ENCODE measurements at regions not wholly inside any gene's neighbourhood (a gene's known extent, or its start where the extent isn't known, plus 50 kb on each side); places are given as distances from the start of the nearest gene placed in this dataset.

GRCh38 chr3:107064405-107065060 is 312.7 kb upstream of the CCDC54 start:
- TF ChIP-seq CTCF (IDR thresholded peaks at IDR 0.05; ENCODE audit: low read depth, low read length, missing control alignments), result peak; percentile 80
- DNase-seq (ENCODE audit: extremely low read depth, low read depth), result peak; percentile 68
- H3K4me3 ChIP-seq (replicated peaks; ENCODE audit: low read depth, low read length), result no peak overlapping the region

GRCh38 chr3:107065094-107065861 is 312.0 kb upstream of the CCDC54 start:
- no peak overlapping the region for H3K4me3 ChIP-seq (replicated peaks; ENCODE audit: low read depth, low read length)
- no peak for DNase-seq (ENCODE audit: extremely low read depth, low read depth)
- no peak for TF ChIP-seq CTCF (IDR thresholded peaks at IDR 0.05; ENCODE audit: low read depth, low read length, missing control alignments)

GRCh38 chr3:107067421-107067820 is 309.8 kb upstream of the CCDC54 start:
- no peak overlapping the region for H3K4me3 ChIP-seq (replicated peaks; ENCODE audit: low read depth, low read length)
- DNase-seq (ENCODE audit: extremely low read depth, low read depth), result no peak
- TF ChIP-seq CTCF (IDR thresholded peaks at IDR 0.05; ENCODE audit: low read depth, low read length, missing control alignments), result no peak

GRCh38 chr3:107068980-107069379 is 308.3 kb upstream of the CCDC54 start:
- peak; percentile 59 for DNase-seq (ENCODE audit: extremely low read depth, low read depth)
- TF ChIP-seq CTCF (IDR thresholded peaks at IDR 0.05; ENCODE audit: low read depth, low read length, missing control alignments), result no peak
- H3K4me3 ChIP-seq (replicated peaks; ENCODE audit: low read depth, low read length), result no peak overlapping the region

DNA sequence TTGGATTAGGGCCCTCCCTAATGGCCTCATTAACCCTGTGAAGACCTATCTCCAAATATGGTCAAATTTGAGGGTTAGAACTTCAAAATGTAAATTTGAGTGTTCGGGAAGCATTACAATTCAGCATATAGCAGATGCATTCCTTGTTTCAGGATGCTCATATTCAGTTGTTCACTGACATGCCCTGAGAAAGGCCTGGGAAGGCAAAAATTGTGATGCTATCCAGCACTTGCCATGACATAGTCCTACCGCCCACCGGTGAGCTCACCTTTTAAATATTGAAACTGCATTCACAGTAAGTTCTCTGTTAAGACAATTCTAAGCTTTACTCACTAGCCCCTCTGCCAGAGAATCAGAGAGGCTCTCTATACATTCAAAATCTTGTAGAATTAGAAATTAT is 300.3 kb upstream of the CCDC54 start:
- no peak overlapping the region for H3K4me3 ChIP-seq (replicated peaks; ENCODE audit: low read depth, low read length)

DNA sequence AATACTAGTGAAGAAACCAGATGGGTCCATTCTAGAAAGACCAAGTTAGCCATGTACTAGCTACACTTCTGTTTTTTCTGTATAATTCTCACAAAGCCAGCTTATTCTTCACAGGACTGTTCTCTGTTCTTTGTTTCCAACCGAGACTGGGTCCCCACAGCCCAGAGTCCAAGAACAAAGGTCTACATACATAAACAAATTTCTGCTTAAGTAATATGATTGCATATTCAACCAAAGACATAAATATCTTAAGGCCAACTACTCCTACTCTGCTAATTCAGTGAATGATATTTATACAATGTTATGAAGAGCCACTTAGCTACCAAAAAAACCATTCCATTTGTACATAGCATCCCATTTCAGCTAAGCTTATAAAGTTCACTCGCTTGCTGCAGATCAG is 299.8 kb upstream of the CCDC54 start:
- no peak for DNase-seq (ENCODE audit: extremely low read depth, low read depth)
- H3K4me3 ChIP-seq (replicated peaks; ENCODE audit: low read depth, low read length), result no peak overlapping the region
- no peak for TF ChIP-seq CTCF (IDR thresholded peaks at IDR 0.05; ENCODE audit: low read depth, low read length, missing control alignments)

More for the DNA sequence above, 300.3 kb upstream of the CCDC54 start:
- DNase-seq (ENCODE audit: extremely low read depth, low read depth), result no peak
- no peak for TF ChIP-seq CTCF (IDR thresholded peaks at IDR 0.05; ENCODE audit: low read depth, low read length, missing control alignments)

All from HFF-Myc (cell line).